SU-DHL-6 (cell line): ENCODE measurements at regions not wholly inside any gene's neighbourhood (a gene's known extent, or its start where the extent isn't known, plus 50 kb on each side); places are given as distances from the start of the nearest gene placed in this dataset.

Source experiments
- H2AFZ ChIP-seq: fragments of 200-600 bp; sonication (generic); 2 replicates; pipeline ENCODE4 v1.6.1; 2014; ENCODE audit warnings: low read depth, mild to moderate bottlenecking, moderate library complexity, mixed read lengths, antibody characterized with exemption, low read length; ENCODE audit not compliant: severe bottlenecking
- H3F3A ChIP-seq: fragments of 200-600 bp; shearing (Covaris generic); 2 replicates; pipeline ENCODE4 v1.6.0; 2016; ENCODE audit warnings: antibody characterized with exemption, mild to moderate bottlenecking; ENCODE audit not compliant: insufficient read depth
- H3K27ac ChIP-seq: fragments of 200-600 bp; sonication (generic); 2 replicates; pipeline ENCODE4 v1.5.1; 2016; ENCODE audit warnings: low read depth, mild to moderate bottlenecking, low read length, moderate library complexity, mixed read lengths
- H3K27me3 ChIP-seq: fragments of 200-600 bp; sonication (generic), shearing (Covaris generic); 2 replicates; pipeline ENCODE4 v1.6.0; 2014; ENCODE audit warnings: mild to moderate bottlenecking, low read length
- H3K36me3 ChIP-seq: fragments of 200-600 bp; sonication (generic); 2 replicates; pipeline ENCODE4 v1.6.1; 2014; ENCODE audit warnings: mild to moderate bottlenecking, low read length, mixed read lengths
- H3K4me2 ChIP-seq: fragments of 300-600, 200-600 bp; shearing (Covaris generic), sonication (generic); 2 replicates; pipeline ENCODE4 v1.6.0; 2014; ENCODE audit warnings: low read length, low read depth, mild to moderate bottlenecking; ENCODE audit not compliant: poor library complexity, severe bottlenecking
- H3K4me3 ChIP-seq: fragments of 200-600 bp; sonication (generic); 2 replicates; pipeline ENCODE4 v1.5.1; 2014; ENCODE audit warnings: antibody characterized with exemption, low read length, mild to moderate bottlenecking, mixed read lengths; ENCODE audit not compliant: insufficient read depth, poor library complexity, severe bottlenecking
- H3K79me2 ChIP-seq: fragments of 200-600 bp; sonication (generic); 2 replicates; pipeline ENCODE4 v1.6.1; 2014; ENCODE audit warnings: mild to moderate bottlenecking, low read length, moderate library complexity; ENCODE audit not compliant: insufficient read depth
- H3K9ac ChIP-seq: fragments of 200-600 bp; sonication (generic); 2 replicates; pipeline ENCODE4 v1.7.0; 2014; ENCODE audit warnings: mild to moderate bottlenecking, low read length
- H3K9me2 ChIP-seq: fragments of 200-600 bp; sonication (generic); replicated peaks from 2 replicates; pipeline ENCODE4 v1.6.1; 2014; ENCODE audit warnings: low read length; ENCODE audit not compliant: insufficient read depth
- H3K9me3 ChIP-seq: fragments of 200-600 bp; sonication (generic); 2 replicates; pipeline ENCODE4 v1.6.1; 2014; ENCODE audit warnings: low read length, mixed read lengths; ENCODE audit not compliant: insufficient read depth
- H4K20me1 ChIP-seq: fragments of 200-600 bp; sonication (generic); 2 replicates; pipeline ENCODE4 v1.6.1; 2014; ENCODE audit warnings: low read depth, mild to moderate bottlenecking, antibody characterized with exemption, low read length, moderate library complexity, mixed read lengths
- EZH2phosphoT487 ChIP-seq: fragments of 200-600 bp; sonication (generic), shearing (Covaris generic); conservative IDR thresholded peaks from 2 replicates; pipeline ENCODE4 v1.6.1; 2018; ENCODE audit warnings: mild to moderate bottlenecking, antibody characterized with exemption, low read length, moderate library complexity, mixed read lengths
- TF ChIP-seq, protein P1 (sequence below): fragments of 200-600 bp; sonication (generic); IDR thresholded peaks from one replicate; pipeline ENCODE4 v1.5.1; 2017; ENCODE audit warnings: antibody characterized with exemption, mild to moderate bottlenecking, low read length, moderate library complexity; ENCODE audit not compliant: insufficient read depth, poor library complexity, severe bottlenecking

DNA sequence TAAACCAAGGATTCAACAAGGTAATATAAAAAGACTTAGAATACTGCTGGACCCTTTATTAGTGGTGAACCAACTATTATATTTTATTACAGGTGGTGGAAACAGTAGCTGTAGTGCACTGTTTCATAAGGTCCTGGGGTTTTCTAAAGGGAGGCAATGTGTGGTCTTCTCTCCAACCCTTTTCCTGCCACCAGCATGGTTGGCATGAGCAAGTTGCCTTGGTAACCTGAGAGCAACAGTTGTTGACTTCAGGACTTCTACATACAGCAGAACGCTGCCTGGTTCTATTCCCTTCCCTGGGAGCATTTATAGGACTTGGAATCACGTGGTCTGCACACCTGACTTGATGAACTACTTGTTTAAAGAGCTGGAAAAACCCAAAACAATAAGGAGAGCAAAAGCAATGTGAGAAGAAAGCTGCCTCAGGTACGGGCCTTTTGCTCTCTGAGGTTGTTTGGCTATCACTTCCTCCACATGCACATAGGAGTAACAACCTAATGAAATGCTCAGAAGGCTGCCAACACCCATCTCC is 81.1 kb upstream of the RAI14 start:
- Histone ChIP-seq H3K36me3 (no peaks in the 10 kb centered on the region), H3F3A (no peaks in the 10 kb centered on the region), H3K9me2 (no peaks in the 10 kb centered on the region), H3K9me3 (no peaks in the 10 kb centered on the region), H4K20me1 (no peaks in the 10 kb centered on the region), H2AFZ (no peak overlapping the region), H3K27ac (no peak overlapping the region), H3K27me3 (no peaks in the 10 kb centered on the region), H3K4me2 (no peak overlapping the region), H3K9ac (no peak overlapping the region), H3K79me2 (no peaks in the 10 kb centered on the region), H3K4me3 (no peak overlapping the region)
- TF ChIP-seq EZH2phosphoT487 = no peak
- TF ChIP-seq, protein P1, sequence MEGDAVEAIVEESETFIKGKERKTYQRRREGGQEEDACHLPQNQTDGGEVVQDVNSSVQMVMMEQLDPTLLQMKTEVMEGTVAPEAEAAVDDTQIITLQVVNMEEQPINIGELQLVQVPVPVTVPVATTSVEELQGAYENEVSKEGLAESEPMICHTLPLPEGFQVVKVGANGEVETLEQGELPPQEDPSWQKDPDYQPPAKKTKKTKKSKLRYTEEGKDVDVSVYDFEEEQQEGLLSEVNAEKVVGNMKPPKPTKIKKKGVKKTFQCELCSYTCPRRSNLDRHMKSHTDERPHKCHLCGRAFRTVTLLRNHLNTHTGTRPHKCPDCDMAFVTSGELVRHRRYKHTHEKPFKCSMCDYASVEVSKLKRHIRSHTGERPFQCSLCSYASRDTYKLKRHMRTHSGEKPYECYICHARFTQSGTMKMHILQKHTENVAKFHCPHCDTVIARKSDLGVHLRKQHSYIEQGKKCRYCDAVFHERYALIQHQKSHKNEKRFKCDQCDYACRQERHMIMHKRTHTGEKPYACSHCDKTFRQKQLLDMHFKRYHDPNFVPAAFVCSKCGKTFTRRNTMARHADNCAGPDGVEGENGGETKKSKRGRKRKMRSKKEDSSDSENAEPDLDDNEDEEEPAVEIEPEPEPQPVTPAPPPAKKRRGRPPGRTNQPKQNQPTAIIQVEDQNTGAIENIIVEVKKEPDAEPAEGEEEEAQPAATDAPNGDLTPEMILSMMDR = no peak

DNA sequence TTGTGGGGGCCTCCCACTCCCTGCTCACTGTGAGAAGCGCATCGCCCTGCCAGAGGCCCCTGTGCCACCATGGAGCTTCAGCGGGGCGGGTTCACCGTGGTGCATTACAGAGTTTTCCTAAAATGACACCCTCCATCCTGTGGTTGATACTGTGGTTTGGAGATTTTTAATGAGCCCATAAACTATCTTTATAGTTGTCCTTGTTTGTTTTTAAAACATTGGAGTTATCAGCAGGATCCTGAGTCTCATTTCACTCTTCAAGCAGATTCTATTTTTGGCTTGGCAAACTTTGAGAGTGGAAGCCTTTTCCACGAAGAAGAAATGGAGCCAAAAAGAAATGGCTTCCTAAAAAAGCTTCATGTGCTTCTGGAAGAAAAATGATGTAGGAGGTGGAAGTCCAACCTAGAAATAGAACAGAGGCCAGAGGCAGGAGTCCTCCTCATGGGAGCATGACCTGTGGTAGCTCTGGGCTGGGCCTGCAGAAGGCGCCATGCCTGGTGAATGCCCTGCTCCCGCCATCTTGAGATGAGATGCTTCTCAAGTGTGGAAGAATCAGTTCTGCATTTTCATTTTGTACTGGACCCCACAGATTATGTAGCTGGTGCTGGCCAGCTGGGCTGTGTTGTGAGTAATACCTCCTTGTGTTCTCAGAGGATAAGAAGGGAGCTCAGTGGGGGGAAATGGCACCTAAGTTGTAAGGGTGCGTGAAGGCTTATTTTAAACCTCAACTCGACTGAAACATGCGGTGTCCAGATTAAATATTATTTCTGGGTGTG is 79.0 kb upstream of the RAI14 start:
- H3K9ac ChIP-seq = no peak overlapping the region
- no peak overlapping the region for H3K4me2 ChIP-seq
- no peaks in the 10 kb centered on the region for H3K27me3 ChIP-seq
- H3K79me2 ChIP-seq = no peaks in the 10 kb centered on the region
- H3K9me2 ChIP-seq = no peaks in the 10 kb centered on the region
- H3K4me3 ChIP-seq = no peak overlapping the region
- H3K36me3 ChIP-seq = no peaks in the 10 kb centered on the region
- H4K20me1 ChIP-seq = no peaks in the 10 kb centered on the region
- H3K9me3 ChIP-seq = no peaks in the 10 kb centered on the region
- H2AFZ ChIP-seq = no peak overlapping the region
- TF ChIP-seq, protein P1 = no peak
- no peak for TF ChIP-seq EZH2phosphoT487
- H3K27ac ChIP-seq = no peak overlapping the region
- no peaks in the 10 kb centered on the region for H3F3A ChIP-seq

DNA sequence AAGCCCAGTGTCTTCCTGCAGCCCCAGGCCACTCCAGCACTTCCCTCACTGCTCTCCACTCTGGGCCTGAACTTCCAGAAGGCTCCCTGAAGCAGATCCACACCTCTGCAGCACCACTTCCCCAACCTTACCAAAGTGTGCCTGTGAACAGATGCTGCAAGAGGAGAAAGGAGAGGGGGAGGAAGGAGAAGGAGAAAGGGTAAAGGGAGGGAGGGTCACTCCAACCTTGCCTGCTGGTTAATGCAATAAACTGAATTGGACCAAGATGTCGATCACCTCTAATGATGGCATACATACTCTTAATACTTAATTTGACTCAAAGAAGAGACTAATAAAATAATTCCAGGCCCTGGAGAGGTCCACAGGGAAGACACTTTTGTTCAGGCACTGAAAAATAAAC is 77.2 kb upstream of the RAI14 start:
- H2AFZ ChIP-seq = no peak overlapping the region
- H3K4me2 ChIP-seq = no peak overlapping the region
- H3K9me3 ChIP-seq = no peaks in the 10 kb centered on the region
- no peaks in the 10 kb centered on the region for H3K36me3 ChIP-seq
- no peaks in the 10 kb centered on the region for H3F3A ChIP-seq
- H3K4me3 ChIP-seq = no peak overlapping the region
- no peak for TF ChIP-seq EZH2phosphoT487
- TF ChIP-seq, protein P1 = no peak
- H3K27ac ChIP-seq = no peak overlapping the region
- H3K9ac ChIP-seq = no peak overlapping the region
- no peaks in the 10 kb centered on the region for H3K27me3 ChIP-seq
- H3K9me2 ChIP-seq = no peaks in the 10 kb centered on the region
- no peaks in the 10 kb centered on the region for H4K20me1 ChIP-seq
- no peaks in the 10 kb centered on the region for H3K79me2 ChIP-seq
